T47D (cell line): ENCODE measurements at regions not wholly inside any gene's neighbourhood (a gene's known extent, or its start where the extent isn't known, plus 50 kb on each side); places are given as distances from the start of the nearest gene placed in this dataset.

Experiments
- DNase-seq, 2 experiments: peaks; one replicate each; pipeline versions ENCODE4 v3.0.0 to v3.0.0-alpha.2; 2011 to 2012; ENCODE audit warnings: low read depth in 1 of 2, low spot score in 1 of 2
- JUND ChIP-seq: IDR thresholded peaks from 2 replicates; pipeline ENCODE4 v1.6.1; 2012; ENCODE audit warnings: low read depth
- in situ Hi-C: cut with HindIII; loops from 2 replicates; pipeline ENCODE4 v1.10.0; 2016; ENCODE audit warnings: low sequenced_read_pairs, low pct_unique_long_range_greater_than_20kb

GRCh38 chr18:47441914-47442313 lies 190.5 kb upstream of the SKOR2 start:
- DNase-seq = no peak
- no peak for TF ChIP-seq JUND
- in situ Hi-C loops = no loop called here

- in situ Hi-C loops = no loop called here
- no peak for TF ChIP-seq JUND
These were observed 186.5 kb upstream of the SKOR2 start for GRCh38 chr18:47438001-47438400.

GRCh38 chr18:47436871-47437270 lies 185.4 kb upstream of the SKOR2 start:
- DNase-seq = no peak
- TF ChIP-seq JUND = no peak
- in situ Hi-C loops = no loop called here

More at GRCh38 chr18:47438001-47438400, 186.5 kb upstream of the SKOR2 start:
- no peak for DNase-seq

GRCh38 chr18:47434214-47434746 lies 182.8 kb upstream of the SKOR2 start:
- DNase-seq = no peak
- no peak for TF ChIP-seq JUND
- in situ Hi-C loops = no loop called here

GRCh38 chr18:47427923-47428637 lies 176.6 kb upstream of the SKOR2 start:
- in situ Hi-C loops = no loop called here
- DNase-seq = no peak
- TF ChIP-seq JUND = no peak

- DNase-seq = no peak
- in situ Hi-C loops = no loop called here
- TF ChIP-seq JUND = no peak
These were observed 175.6 kb upstream of the SKOR2 start for GRCh38 chr18:47427072-47427471.

- in situ Hi-C loops = no loop called here
- DNase-seq = no peak
- TF ChIP-seq JUND = no peak
These were observed 173.9 kb upstream of the SKOR2 start for GRCh38 chr18:47425365-47425764.

- peak in 1 of 2 experiments; percentile 6 for DNase-seq
- in situ Hi-C loops = no loop called here
- TF ChIP-seq JUND = no peak
These were observed 171.1 kb upstream of the SKOR2 start for GRCh38 chr18:47422524-47422923.

- TF ChIP-seq JUND = no peak
- in situ Hi-C loops = no loop called here
- no peak for DNase-seq
These were observed 168.7 kb upstream of the SKOR2 start for GRCh38 chr18:47420130-47420529.

GRCh38 chr18:47418746-47419145 lies 167.3 kb upstream of the SKOR2 start:
- DNase-seq = no peak
- in situ Hi-C loops = no loop called here

GRCh38 chr18:47417807-47418206 lies 166.3 kb upstream of the SKOR2 start:
- TF ChIP-seq JUND = no peak
- DNase-seq = no peak
- in situ Hi-C loops = no loop called here

More at GRCh38 chr18:47418746-47419145, 167.3 kb upstream of the SKOR2 start:
- TF ChIP-seq JUND = no peak

GRCh38 chr18:47415881-47416280 lies 164.4 kb upstream of the SKOR2 start:
- DNase-seq = no peak
- in situ Hi-C loops = no loop called here
- TF ChIP-seq JUND = no peak

GRCh38 chr18:47413327-47413726 lies 161.9 kb upstream of the SKOR2 start:
- DNase-seq = peak in 1 of 2 experiments; percentile 32
- no peak for TF ChIP-seq JUND
- in situ Hi-C loops = no loop called here

GRCh38 chr18:47412924-47413323 lies 161.5 kb upstream of the SKOR2 start:
- TF ChIP-seq JUND = no peak
- in situ Hi-C loops = no loop called here

More at GRCh38 chr18:47412924-47413323, 161.5 kb upstream of the SKOR2 start:
- DNase-seq = no peak
